WTC11 (cell line): ENCODE measurements at regions not wholly inside any gene's neighbourhood (a gene's known extent, or its start where the extent isn't known, plus 50 kb on each side); places are given as distances from the start of the nearest gene placed in this dataset.

Experiments
- ARID4B ChIP-seq: sonication (generic); formaldehyde crosslinking; IDR thresholded peaks from 2 replicates; pipeline ENCODE4 v1.8.0; 2023; ENCODE audit warnings: missing genetic modification reagents, mild to moderate bottlenecking, borderline replicate concordance
- E2F5 ChIP-seq: sonication (generic); formaldehyde crosslinking; IDR thresholded peaks from 2 replicates; pipeline ENCODE4 v1.8.1; 2022; ENCODE audit warnings: mild to moderate bottlenecking, moderate library complexity, missing genetic modification reagents
- FOXJ3 ChIP-seq: sonication (generic); formaldehyde crosslinking; IDR thresholded peaks from 2 replicates; pipeline ENCODE4 v1.9.0; 2021; ENCODE audit warnings: missing genetic modification reagents, mild to moderate bottlenecking, borderline replicate concordance
- FOXK1 ChIP-seq: sonication (generic); formaldehyde crosslinking; IDR thresholded peaks from 2 replicates; pipeline ENCODE4 v1.8.0; 2022; ENCODE audit warnings: mild to moderate bottlenecking, moderate library complexity, missing genetic modification reagents
- KAT7 ChIP-seq: sonication (generic); formaldehyde crosslinking; IDR thresholded peaks from 2 replicates; pipeline ENCODE4 v1.8.1; 2023; ENCODE audit warnings: missing genetic modification reagents, mild to moderate bottlenecking, borderline replicate concordance
- NR1H2 ChIP-seq: sonication (generic); formaldehyde crosslinking; IDR thresholded peaks from 2 replicates; pipeline ENCODE4 v1.9.0; 2021; ENCODE audit warnings: mild to moderate bottlenecking, moderate library complexity, missing genetic modification reagents
- NR3C1 ChIP-seq: sonication (generic); formaldehyde crosslinking; conservative IDR thresholded peaks from 2 replicates; pipeline ENCODE4 v1.8.1; 2023; ENCODE audit warnings: low read depth, mild to moderate bottlenecking, missing genetic modification reagents
- RELA ChIP-seq: sonication (generic); formaldehyde crosslinking; IDR thresholded peaks from 2 replicates; pipeline ENCODE4 v1.8.1; 2022; ENCODE audit warnings: missing genetic modification reagents, mild to moderate bottlenecking, borderline replicate concordance
- SP1 ChIP-seq: sonication (generic); formaldehyde crosslinking; conservative IDR thresholded peaks from 2 replicates; pipeline ENCODE4 v1.8.1; 2022; ENCODE audit warnings: missing genetic modification reagents
- ZNF121 ChIP-seq: sonication (generic); formaldehyde crosslinking; IDR thresholded peaks from 2 replicates; pipeline ENCODE4 v1.8.0; 2023; ENCODE audit warnings: missing genetic modification reagents
- ZNF232 ChIP-seq: sonication (generic); formaldehyde crosslinking; IDR thresholded peaks from 2 replicates; pipeline ENCODE4 v1.8.0; 2022; ENCODE audit warnings: mild to moderate bottlenecking, missing genetic modification reagents
- ZNF423 ChIP-seq: fragments of 250-450 bp; sonication (Bioruptor Pico); IDR thresholded peaks from 2 replicates; pipeline ENCODE4 v2.1.2; 2022; ENCODE audit warnings: mild to moderate bottlenecking, moderate library complexity
- TF ChIP-seq, protein P1 (sequence below): fragments of 200-600 bp; IDR thresholded peaks from 2 replicates; pipeline ENCODE4 v1.8.0; 2022; ENCODE audit warnings: antibody characterized with exemption
- TF ChIP-seq, protein P2 (sequence below): sonication (generic); formaldehyde crosslinking; IDR thresholded peaks from 2 replicates; pipeline ENCODE4 v1.8.0; 2022; ENCODE audit warnings: mild to moderate bottlenecking, missing genetic modification reagents

DNA sequence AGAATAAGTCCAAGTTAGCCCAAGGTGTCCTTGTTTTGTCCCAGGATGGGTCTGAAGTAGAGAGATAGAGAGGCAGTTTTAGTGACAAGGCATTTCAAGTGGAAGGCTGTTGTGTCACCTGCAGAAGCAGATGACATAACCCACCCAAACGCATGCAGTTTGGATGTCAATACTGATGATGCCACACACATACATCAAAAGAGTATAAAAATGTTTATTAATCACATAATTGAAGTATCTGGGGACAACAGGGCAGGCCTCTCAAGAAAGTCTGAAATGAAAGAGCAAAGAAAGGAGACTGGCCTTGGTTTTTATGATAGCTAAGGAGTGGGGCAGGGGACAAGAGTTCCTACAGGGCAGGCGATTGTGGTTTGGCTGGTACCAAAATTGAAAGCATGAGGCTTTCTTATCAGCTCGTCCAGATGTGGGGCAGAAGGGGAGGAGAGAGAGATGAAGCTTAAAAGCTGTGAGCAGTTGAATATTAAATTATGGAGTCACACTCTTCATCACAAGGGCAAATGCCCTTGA, 78.4 kb upstream of the TSPAN8 start:
- TF ChIP-seq RELA, result no peak
- TF ChIP-seq, protein P1, sequence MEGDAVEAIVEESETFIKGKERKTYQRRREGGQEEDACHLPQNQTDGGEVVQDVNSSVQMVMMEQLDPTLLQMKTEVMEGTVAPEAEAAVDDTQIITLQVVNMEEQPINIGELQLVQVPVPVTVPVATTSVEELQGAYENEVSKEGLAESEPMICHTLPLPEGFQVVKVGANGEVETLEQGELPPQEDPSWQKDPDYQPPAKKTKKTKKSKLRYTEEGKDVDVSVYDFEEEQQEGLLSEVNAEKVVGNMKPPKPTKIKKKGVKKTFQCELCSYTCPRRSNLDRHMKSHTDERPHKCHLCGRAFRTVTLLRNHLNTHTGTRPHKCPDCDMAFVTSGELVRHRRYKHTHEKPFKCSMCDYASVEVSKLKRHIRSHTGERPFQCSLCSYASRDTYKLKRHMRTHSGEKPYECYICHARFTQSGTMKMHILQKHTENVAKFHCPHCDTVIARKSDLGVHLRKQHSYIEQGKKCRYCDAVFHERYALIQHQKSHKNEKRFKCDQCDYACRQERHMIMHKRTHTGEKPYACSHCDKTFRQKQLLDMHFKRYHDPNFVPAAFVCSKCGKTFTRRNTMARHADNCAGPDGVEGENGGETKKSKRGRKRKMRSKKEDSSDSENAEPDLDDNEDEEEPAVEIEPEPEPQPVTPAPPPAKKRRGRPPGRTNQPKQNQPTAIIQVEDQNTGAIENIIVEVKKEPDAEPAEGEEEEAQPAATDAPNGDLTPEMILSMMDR, result no peak
- TF ChIP-seq ZNF232 (CRISPR knock-in tag), result no peak
- no peak for TF ChIP-seq FOXJ3 (CRISPR knock-in tag)
- TF ChIP-seq ZNF121 (CRISPR knock-in tag), result no peak
- TF ChIP-seq, protein P2, sequence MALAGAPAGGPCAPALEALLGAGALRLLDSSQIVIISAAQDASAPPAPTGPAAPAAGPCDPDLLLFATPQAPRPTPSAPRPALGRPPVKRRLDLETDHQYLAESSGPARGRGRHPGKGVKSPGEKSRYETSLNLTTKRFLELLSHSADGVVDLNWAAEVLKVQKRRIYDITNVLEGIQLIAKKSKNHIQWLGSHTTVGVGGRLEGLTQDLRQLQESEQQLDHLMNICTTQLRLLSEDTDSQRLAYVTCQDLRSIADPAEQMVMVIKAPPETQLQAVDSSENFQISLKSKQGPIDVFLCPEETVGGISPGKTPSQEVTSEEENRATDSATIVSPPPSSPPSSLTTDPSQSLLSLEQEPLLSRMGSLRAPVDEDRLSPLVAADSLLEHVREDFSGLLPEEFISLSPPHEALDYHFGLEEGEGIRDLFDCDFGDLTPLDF (CRISPR knock-in tag), result no peak
- TF ChIP-seq KAT7 (CRISPR knock-in tag), result no peak
- no peak for TF ChIP-seq E2F5 (CRISPR knock-in tag)
- TF ChIP-seq NR3C1 (CRISPR knock-in tag), result no peak
- no peak for TF ChIP-seq ZNF423
- TF ChIP-seq ARID4B (CRISPR knock-in tag), result no peak
- TF ChIP-seq FOXK1, result no peak
- no peak for TF ChIP-seq SP1 (CRISPR knock-in tag)
- no peak for TF ChIP-seq NR1H2
